WTC11 (cell line): ENCODE measurements at regions not wholly inside any gene's neighbourhood (a gene's known extent, or its start where the extent isn't known, plus 50 kb on each side); places are given as distances from the start of the nearest gene placed in this dataset.

Experiments
- FOXJ3 ChIP-seq: sonication (generic); formaldehyde crosslinking; IDR thresholded peaks from 2 replicates; pipeline ENCODE4 v1.9.0; 2021; ENCODE audit warnings: missing genetic modification reagents, mild to moderate bottlenecking, borderline replicate concordance
- NFE2L1 ChIP-seq: sonication (generic); formaldehyde crosslinking; IDR thresholded peaks from 2 replicates; pipeline ENCODE4 v1.8.1; 2023; ENCODE audit warnings: missing genetic modification reagents
- SP1 ChIP-seq: sonication (generic); formaldehyde crosslinking; conservative IDR thresholded peaks from 2 replicates; pipeline ENCODE4 v1.8.1; 2022; ENCODE audit warnings: missing genetic modification reagents
- ZNF219 ChIP-seq: sonication (generic); formaldehyde crosslinking; IDR thresholded peaks from 2 replicates; pipeline ENCODE4 v1.8.0; 2023; ENCODE audit warnings: missing genetic modification reagents, mild to moderate bottlenecking, borderline replicate concordance
- TF ChIP-seq, protein P1 (sequence below): sonication (generic); formaldehyde crosslinking; IDR thresholded peaks from 2 replicates; pipeline ENCODE4 v1.8.1; 2023; ENCODE audit warnings: mild to moderate bottlenecking, missing genetic modification reagents, borderline replicate concordance
- TF ChIP-seq, protein P2 (sequence below): fragments of 200-600 bp; IDR thresholded peaks from 2 replicates; pipeline ENCODE4 v1.8.0; 2022; ENCODE audit warnings: antibody characterized with exemption
- TF ChIP-seq, protein P3 (sequence below): sonication (generic); formaldehyde crosslinking; IDR thresholded peaks from 2 replicates; pipeline ENCODE4 v1.8.1; 2023; ENCODE audit warnings: mild to moderate bottlenecking, missing genetic modification reagents
- TF ChIP-seq, protein P4 (sequence below): sonication (generic); formaldehyde crosslinking; IDR thresholded peaks from 2 replicates; pipeline ENCODE4 v1.8.1; 2023; ENCODE audit warnings: mild to moderate bottlenecking, moderate library complexity, missing genetic modification reagents
- TF ChIP-seq, protein P5 (sequence below): sonication (generic); formaldehyde crosslinking; IDR thresholded peaks from 2 replicates; pipeline ENCODE4 v1.8.0; 2023; ENCODE audit warnings: missing genetic modification reagents
- TF ChIP-seq, protein P6 (sequence below): sonication (generic); formaldehyde crosslinking; IDR thresholded peaks from 2 replicates; pipeline ENCODE4 v1.8.1; 2023; ENCODE audit warnings: mild to moderate bottlenecking, missing genetic modification reagents, moderate library complexity
- TF ChIP-seq, protein P7 (sequence below): sonication (generic); formaldehyde crosslinking; IDR thresholded peaks from 2 replicates; pipeline ENCODE4 v1.8.1; 2022; ENCODE audit warnings: missing genetic modification reagents, borderline replicate concordance

DNA sequence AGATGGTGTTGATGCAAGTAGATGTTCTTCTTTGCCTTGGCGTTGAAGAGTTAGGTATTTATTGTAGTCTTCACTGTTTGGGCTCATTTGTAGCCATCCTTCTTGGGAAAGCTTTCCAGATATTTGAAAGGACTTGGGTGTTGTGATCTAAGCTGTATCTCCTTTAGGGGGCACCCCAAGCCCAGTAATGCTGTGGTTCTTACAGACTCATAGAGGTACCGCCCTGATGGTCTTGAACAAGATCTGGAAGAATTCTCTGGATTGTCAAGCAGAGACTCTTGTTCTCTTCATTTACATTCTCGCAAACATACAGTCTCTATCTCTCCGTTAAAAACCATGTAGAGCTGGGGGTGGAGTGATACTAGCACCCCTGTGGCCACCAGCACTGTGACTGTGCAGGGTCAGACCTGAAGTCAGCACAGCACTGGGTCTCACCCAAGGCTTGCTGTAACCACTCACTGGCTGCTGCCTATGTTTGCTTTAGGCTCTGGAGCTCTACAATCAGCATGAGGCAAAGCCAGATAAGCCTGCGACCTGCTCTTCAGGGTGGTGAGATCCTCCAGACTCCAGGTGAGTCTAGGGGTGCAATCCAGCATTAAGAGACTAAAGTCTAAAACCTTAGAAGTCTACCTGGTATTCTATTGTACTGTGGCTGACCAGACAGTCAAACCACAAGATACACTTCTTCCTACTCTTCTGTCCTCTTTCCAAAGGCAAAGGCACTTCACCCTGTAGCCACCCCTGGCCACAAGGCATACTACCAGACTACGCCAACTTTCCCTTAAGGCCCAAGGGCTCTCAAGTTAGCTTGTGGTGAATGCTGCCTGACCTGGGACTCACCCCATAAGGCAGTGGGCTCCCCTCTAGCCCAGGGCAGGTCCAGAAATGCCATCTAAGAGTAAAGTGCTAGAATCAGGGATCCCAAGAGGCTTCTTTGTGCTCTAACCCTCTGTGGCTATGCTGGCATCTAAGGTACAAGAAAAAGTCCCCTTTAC is 209.7 kb upstream of the TMEM196 start:
- TF ChIP-seq, protein P1, sequence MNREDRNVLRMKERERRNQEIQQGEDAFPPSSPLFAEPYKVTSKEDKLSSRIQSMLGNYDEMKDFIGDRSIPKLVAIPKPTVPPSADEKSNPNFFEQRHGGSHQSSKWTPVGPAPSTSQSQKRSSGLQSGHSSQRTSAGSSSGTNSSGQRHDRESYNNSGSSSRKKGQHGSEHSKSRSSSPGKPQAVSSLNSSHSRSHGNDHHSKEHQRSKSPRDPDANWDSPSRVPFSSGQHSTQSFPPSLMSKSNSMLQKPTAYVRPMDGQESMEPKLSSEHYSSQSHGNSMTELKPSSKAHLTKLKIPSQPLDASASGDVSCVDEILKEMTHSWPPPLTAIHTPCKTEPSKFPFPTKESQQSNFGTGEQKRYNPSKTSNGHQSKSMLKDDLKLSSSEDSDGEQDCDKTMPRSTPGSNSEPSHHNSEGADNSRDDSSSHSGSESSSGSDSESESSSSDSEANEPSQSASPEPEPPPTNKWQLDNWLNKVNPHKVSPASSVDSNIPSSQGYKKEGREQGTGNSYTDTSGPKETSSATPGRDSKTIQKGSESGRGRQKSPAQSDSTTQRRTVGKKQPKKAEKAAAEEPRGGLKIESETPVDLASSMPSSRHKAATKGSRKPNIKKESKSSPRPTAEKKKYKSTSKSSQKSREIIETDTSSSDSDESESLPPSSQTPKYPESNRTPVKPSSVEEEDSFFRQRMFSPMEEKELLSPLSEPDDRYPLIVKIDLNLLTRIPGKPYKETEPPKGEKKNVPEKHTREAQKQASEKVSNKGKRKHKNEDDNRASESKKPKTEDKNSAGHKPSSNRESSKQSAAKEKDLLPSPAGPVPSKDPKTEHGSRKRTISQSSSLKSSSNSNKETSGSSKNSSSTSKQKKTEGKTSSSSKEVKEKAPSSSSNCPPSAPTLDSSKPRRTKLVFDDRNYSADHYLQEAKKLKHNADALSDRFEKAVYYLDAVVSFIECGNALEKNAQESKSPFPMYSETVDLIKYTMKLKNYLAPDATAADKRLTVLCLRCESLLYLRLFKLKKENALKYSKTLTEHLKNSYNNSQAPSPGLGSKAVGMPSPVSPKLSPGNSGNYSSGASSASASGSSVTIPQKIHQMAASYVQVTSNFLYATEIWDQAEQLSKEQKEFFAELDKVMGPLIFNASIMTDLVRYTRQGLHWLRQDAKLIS: no peak
- TF ChIP-seq, protein P2, sequence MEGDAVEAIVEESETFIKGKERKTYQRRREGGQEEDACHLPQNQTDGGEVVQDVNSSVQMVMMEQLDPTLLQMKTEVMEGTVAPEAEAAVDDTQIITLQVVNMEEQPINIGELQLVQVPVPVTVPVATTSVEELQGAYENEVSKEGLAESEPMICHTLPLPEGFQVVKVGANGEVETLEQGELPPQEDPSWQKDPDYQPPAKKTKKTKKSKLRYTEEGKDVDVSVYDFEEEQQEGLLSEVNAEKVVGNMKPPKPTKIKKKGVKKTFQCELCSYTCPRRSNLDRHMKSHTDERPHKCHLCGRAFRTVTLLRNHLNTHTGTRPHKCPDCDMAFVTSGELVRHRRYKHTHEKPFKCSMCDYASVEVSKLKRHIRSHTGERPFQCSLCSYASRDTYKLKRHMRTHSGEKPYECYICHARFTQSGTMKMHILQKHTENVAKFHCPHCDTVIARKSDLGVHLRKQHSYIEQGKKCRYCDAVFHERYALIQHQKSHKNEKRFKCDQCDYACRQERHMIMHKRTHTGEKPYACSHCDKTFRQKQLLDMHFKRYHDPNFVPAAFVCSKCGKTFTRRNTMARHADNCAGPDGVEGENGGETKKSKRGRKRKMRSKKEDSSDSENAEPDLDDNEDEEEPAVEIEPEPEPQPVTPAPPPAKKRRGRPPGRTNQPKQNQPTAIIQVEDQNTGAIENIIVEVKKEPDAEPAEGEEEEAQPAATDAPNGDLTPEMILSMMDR: no peak
- TF ChIP-seq, protein P3, sequence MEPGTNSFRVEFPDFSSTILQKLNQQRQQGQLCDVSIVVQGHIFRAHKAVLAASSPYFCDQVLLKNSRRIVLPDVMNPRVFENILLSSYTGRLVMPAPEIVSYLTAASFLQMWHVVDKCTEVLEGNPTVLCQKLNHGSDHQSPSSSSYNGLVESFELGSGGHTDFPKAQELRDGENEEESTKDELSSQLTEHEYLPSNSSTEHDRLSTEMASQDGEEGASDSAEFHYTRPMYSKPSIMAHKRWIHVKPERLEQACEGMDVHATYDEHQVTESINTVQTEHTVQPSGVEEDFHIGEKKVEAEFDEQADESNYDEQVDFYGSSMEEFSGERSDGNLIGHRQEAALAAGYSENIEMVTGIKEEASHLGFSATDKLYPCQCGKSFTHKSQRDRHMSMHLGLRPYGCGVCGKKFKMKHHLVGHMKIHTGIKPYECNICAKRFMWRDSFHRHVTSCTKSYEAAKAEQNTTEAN (CRISPR knock-in tag): no peak
- TF ChIP-seq ZNF219 (CRISPR knock-in tag) (no peak), NFE2L1 (CRISPR knock-in tag) (no peak), FOXJ3 (CRISPR knock-in tag) (no peak), SP1 (no peak; the same call in 1 of the 2 replicates)
- TF ChIP-seq, protein P4, sequence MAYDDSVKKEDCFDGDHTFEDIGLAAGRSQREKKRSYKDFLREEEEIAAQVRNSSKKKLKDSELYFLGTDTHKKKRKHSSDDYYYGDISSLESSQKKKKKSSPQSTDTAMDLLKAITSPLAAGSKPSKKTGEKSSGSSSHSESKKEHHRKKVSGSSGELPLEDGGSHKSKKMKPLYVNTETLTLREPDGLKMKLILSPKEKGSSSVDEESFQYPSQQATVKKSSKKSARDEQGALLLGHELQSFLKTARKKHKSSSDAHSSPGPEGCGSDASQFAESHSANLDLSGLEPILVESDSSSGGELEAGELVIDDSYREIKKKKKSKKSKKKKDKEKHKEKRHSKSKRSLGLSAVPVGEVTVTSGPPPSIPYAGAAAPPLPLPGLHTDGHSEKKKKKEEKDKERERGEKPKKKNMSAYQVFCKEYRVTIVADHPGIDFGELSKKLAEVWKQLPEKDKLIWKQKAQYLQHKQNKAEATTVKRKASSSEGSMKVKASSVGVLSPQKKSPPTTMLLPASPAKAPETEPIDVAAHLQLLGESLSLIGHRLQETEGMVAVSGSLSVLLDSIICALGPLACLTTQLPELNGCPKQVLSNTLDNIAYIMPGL (CRISPR knock-in tag): no peak
- TF ChIP-seq, protein P5, sequence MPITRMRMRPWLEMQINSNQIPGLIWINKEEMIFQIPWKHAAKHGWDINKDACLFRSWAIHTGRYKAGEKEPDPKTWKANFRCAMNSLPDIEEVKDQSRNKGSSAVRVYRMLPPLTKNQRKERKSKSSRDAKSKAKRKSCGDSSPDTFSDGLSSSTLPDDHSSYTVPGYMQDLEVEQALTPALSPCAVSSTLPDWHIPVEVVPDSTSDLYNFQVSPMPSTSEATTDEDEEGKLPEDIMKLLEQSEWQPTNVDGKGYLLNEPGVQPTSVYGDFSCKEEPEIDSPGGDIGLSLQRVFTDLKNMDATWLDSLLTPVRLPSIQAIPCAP (CRISPR knock-in tag): no peak
- TF ChIP-seq, protein P6, sequence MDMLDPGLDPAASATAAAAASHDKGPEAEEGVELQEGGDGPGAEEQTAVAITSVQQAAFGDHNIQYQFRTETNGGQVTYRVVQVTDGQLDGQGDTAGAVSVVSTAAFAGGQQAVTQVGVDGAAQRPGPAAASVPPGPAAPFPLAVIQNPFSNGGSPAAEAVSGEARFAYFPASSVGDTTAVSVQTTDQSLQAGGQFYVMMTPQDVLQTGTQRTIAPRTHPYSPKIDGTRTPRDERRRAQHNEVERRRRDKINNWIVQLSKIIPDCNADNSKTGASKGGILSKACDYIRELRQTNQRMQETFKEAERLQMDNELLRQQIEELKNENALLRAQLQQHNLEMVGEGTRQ: no peak
- TF ChIP-seq, protein P7, sequence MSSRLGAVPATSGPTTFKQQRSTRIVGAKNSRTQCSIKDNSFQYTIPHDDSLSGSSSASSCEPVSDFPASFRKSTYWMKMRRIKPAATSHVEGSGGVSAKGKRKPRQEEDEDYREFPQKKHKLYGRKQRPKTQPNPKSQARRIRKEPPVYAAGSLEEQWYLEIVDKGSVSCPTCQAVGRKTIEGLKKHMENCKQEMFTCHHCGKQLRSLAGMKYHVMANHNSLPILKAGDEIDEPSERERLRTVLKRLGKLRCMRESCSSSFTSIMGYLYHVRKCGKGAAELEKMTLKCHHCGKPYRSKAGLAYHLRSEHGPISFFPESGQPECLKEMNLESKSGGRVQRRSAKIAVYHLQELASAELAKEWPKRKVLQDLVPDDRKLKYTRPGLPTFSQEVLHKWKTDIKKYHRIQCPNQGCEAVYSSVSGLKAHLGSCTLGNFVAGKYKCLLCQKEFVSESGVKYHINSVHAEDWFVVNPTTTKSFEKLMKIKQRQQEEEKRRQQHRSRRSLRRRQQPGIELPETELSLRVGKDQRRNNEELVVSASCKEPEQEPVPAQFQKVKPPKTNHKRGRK (CRISPR knock-in tag): no peak
